Smooth muscle cell (in vitro differentiated cells): ENCODE measurements at regions not wholly inside any gene's neighbourhood (a gene's known extent, or its start where the extent isn't known, plus 50 kb on each side); places are given as distances from the start of the nearest gene placed in this dataset.

Source experiments
- DNase-seq: peaks from one replicate; lab custom pipeline; 2025; ENCODE audit not compliant: unreplicated experiment; lab: John Stamatoyannopoulos, UW
- H2AFZ ChIP-seq: fragments of 200-600 bp; sonication (generic); 2 replicates; pipeline ENCODE4 v1.6.0; 2016; ENCODE audit warnings: antibody characterized with exemption, low read depth, mild to moderate bottlenecking
- H3F3A ChIP-seq: fragments of 200-600 bp; sonication (generic); 2 replicates; pipeline ENCODE4 v1.6.0; 2017; ENCODE audit warnings: antibody characterized with exemption, low read depth
- H3K27ac ChIP-seq: fragments of 200-600 bp; sonication (generic); 2 replicates; pipeline ENCODE4 v1.5.1; 2016; ENCODE audit warnings: low read depth, mild to moderate bottlenecking
- H3K27me3 ChIP-seq: fragments of 200-600 bp; sonication (generic); 2 replicates; pipeline ENCODE4 v1.6.1; 2016; ENCODE audit warnings: low read depth, mild to moderate bottlenecking
- H3K36me3 ChIP-seq: fragments of 200-600 bp; sonication (generic); 2 replicates; pipeline ENCODE4 v1.5.1; 2016; ENCODE audit warnings: low read depth
- H3K4me1 ChIP-seq: fragments of 200-600 bp; sonication (generic); 2 replicates; pipeline ENCODE4 v1.5.1; 2016; ENCODE audit warnings: low read depth
- H3K4me2 ChIP-seq: fragments of 200-600 bp; sonication (generic); 2 replicates; pipeline ENCODE4 v1.6.0; 2016; ENCODE audit warnings: mild to moderate bottlenecking
- H3K4me3 ChIP-seq: fragments of 200-600 bp; sonication (generic); 2 replicates; pipeline ENCODE4 v1.5.1; 2016; ENCODE audit warnings: mild to moderate bottlenecking
- H3K79me2 ChIP-seq: fragments of 200-600 bp; sonication (generic); 2 replicates; pipeline ENCODE4 v1.6.0; 2016; ENCODE audit warnings: low read depth, mild to moderate bottlenecking
- H3K9ac ChIP-seq: fragments of 200-600 bp; sonication (generic); 2 replicates; pipeline ENCODE4 v1.6.0; 2016; ENCODE audit warnings: low read depth
- H3K9me3 ChIP-seq: fragments of 200-600 bp; sonication (generic); replicated peaks from 2 replicates; pipeline ENCODE4 v1.5.1; 2016; ENCODE audit warnings: low read depth
- H4K20me1 ChIP-seq: fragments of 200-600 bp; sonication (generic); 2 replicates; pipeline ENCODE4 v1.6.0; 2016; ENCODE audit warnings: low read depth
- WGBS: methylation state at CpG from one replicate; pipeline ENCODE4 v1.1.7; 2016; ENCODE audit warnings: low lambda C conversion rate; 5-methylcytosine and 5-hydroxymethylcytosine counted together
- TF ChIP-seq, protein P1 (sequence below): fragments of 200-600 bp; sonication (generic); IDR thresholded peaks from 2 replicates; pipeline ENCODE4 v1.5.1; 2017; ENCODE audit warnings: borderline replicate concordance, mild to moderate bottlenecking, antibody characterized with exemption; ENCODE audit not compliant: insufficient read depth, poor library complexity, severe bottlenecking

DNA sequence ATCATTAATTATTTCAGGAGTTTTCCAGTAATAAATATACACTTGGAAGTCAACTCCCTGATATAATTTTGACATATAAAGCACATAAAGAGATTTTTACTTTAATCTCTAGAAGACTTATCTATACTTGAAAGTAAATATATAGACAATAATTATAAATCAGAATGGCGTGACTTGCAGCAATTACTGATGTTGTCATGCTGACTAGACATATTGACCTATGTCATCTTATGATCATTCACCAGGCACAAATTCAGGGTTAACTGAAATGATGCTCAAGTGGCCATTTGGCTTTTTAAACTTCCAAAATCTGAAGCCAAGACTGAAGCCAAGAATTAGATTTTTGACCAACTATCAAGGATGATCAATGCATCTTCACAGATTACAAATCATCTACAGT is 192.2 kb downstream of the MCHR2 start:
- Histone ChIP-seq H3K27ac (no peak overlapping the region), H3K4me3 (no peak overlapping the region), H3K9ac (no peak overlapping the region), H3F3A (no peaks in the 10 kb centered on the region), H3K36me3 (no peaks in the 10 kb centered on the region), H4K20me1 (no peaks in the 10 kb centered on the region), H3K27me3 (peaks cover 11% of the 10 kb centered on the region), H2AFZ (no peak overlapping the region), H3K4me1 (no peaks in the 10 kb centered on the region), H3K4me2 (no peak overlapping the region), H3K79me2 (no peaks in the 10 kb centered on the region), H3K9me3 (no peaks in the 10 kb centered on the region)
- TF ChIP-seq, protein P1, sequence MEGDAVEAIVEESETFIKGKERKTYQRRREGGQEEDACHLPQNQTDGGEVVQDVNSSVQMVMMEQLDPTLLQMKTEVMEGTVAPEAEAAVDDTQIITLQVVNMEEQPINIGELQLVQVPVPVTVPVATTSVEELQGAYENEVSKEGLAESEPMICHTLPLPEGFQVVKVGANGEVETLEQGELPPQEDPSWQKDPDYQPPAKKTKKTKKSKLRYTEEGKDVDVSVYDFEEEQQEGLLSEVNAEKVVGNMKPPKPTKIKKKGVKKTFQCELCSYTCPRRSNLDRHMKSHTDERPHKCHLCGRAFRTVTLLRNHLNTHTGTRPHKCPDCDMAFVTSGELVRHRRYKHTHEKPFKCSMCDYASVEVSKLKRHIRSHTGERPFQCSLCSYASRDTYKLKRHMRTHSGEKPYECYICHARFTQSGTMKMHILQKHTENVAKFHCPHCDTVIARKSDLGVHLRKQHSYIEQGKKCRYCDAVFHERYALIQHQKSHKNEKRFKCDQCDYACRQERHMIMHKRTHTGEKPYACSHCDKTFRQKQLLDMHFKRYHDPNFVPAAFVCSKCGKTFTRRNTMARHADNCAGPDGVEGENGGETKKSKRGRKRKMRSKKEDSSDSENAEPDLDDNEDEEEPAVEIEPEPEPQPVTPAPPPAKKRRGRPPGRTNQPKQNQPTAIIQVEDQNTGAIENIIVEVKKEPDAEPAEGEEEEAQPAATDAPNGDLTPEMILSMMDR: no peak
- 93% methylated on average over 1 of the region's 1 CpG for WGBS
- DNase-seq: no peak

DNA sequence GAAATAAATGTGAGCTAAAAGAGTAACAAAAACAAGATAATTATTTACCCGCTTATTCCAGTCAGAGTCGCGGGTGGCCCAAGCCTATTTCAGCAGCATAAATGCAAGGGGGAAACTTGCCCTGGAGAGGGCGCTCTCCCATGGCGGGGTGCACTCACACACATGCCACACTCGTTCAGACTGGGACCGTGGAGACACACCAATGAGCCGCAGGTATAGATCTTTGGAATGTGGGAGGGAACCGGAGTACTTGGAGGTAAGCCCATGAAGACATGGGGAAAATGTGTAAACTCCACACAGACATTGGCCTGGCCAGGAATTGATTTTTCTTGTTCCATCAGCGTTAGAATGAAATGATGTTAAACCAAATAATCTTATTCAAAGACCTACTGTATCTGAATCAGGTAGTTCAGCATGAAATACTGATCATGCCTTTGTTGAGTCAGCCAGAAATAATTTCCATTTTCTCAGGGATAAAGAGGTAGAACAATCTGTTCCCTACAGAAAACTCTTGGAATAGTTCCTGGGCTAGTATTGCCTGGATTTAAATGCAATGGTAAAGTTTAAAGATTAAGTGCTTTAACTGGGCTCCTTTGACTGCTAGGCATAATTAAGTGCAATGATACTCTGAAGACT is 191.5 kb downstream of the MCHR2 start:
- Histone ChIP-seq H3K27me3 (peaks cover 11% of the 10 kb centered on the region), H3K79me2 (no peaks in the 10 kb centered on the region), H4K20me1 (no peaks in the 10 kb centered on the region), H2AFZ (no peak overlapping the region), H3K9me3 (no peaks in the 10 kb centered on the region), H3K4me1 (no peaks in the 10 kb centered on the region), H3K36me3 (no peaks in the 10 kb centered on the region), H3K9ac (no peak overlapping the region), H3K4me3 (no peak overlapping the region), H3K4me2 (no peak overlapping the region), H3K27ac (no peak overlapping the region), H3F3A (no peaks in the 10 kb centered on the region)
- TF ChIP-seq, protein P1: no peak
- WGBS: 31% methylated on average over 10 of the region's 10 CpGs
- DNase-seq: no peak

DNA sequence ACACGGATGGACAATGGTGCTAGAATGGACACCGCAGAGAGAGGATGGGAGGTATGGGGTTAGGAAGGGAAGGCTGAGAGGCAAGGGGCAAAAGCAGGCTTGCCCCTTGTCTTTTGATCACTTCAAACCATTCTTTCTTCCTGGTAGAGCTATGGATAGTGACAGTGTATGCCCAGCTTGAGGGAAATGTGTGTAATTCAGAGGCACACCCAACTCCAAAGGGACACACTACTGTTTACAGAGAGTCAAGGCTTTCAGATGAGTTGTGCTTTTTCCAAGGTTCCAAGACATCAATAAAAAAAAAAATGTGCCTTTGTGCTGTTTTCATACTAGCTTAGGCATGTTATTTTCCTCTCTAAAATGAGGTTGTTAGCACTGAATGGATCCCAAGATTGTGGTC is 185.0 kb downstream of the MCHR2 start:
- 94% methylated on average over 2 of the region's 2 CpGs for WGBS
- TF ChIP-seq, protein P1: no peak
- Histone ChIP-seq H3K4me3 (no peak overlapping the region), H2AFZ (no peak overlapping the region), H3K27me3 (peaks cover 15% of the 10 kb centered on the region), H3K9ac (no peak overlapping the region), H4K20me1 (no peaks in the 10 kb centered on the region), H3F3A (no peaks in the 10 kb centered on the region), H3K4me2 (no peak overlapping the region), H3K36me3 (no peaks in the 10 kb centered on the region), H3K79me2 (no peaks in the 10 kb centered on the region), H3K4me1 (no peaks in the 10 kb centered on the region), H3K27ac (no peak overlapping the region), H3K9me3 (no peaks in the 10 kb centered on the region)
- DNase-seq: no peak

DNA sequence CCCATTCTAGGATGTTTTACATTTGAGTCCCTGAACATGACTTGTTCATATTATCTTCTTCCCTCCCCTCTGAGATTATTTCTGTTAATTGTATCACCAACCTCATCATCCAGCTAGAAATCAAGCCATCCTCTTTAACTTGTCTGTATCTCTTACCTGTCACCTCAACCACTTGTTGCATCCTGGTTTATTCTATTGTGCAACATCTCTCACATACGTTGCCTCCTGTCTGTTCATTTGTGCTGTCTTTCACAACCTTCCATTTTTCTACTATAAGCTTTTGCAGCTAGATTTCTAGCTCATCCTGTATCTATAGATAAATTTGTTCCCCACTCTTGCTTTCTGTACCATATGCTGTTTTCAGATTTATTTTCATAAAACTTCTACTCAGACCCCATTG is 183.7 kb downstream of the MCHR2 start:
- Histone ChIP-seq H3K27me3 (peaks cover 15% of the 10 kb centered on the region), H3K4me3 (no peak overlapping the region), H3K9ac (no peak overlapping the region), H3K36me3 (no peaks in the 10 kb centered on the region), H3K4me1 (no peaks in the 10 kb centered on the region), H3K9me3 (no peaks in the 10 kb centered on the region), H3K27ac (no peak overlapping the region), H3K4me2 (no peak overlapping the region), H2AFZ (no peak overlapping the region), H4K20me1 (no peaks in the 10 kb centered on the region), H3F3A (no peaks in the 10 kb centered on the region), H3K79me2 (no peaks in the 10 kb centered on the region)
- no peak for DNase-seq
- TF ChIP-seq, protein P1: no peak
- WGBS: 89% methylated on average over 1 of the region's 1 CpG
